C4-2B (cell line): ENCODE measurements at regions not wholly inside any gene's neighbourhood (a gene's known extent, or its start where the extent isn't known, plus 50 kb on each side); places are given as distances from the start of the nearest gene placed in this dataset.

Source experiments
- H3K27ac ChIP-seq: fragments of 450-650 bp; 2 replicates; pipeline ENCODE4 v1.5.1; 2017
- ZFX ChIP-seq: fragments of 450-650 bp; IDR thresholded peaks from 2 replicates; pipeline ENCODE4 v1.6.1; 2017
- TF ChIP-seq, protein P1 (sequence below): fragments of 450-650 bp; conservative IDR thresholded peaks from 2 replicates; pipeline ENCODE4 v1.5.1; 2017; ENCODE audit warnings: mild to moderate bottlenecking

- TF ChIP-seq ZFX: no peak
- TF ChIP-seq, protein P1, sequence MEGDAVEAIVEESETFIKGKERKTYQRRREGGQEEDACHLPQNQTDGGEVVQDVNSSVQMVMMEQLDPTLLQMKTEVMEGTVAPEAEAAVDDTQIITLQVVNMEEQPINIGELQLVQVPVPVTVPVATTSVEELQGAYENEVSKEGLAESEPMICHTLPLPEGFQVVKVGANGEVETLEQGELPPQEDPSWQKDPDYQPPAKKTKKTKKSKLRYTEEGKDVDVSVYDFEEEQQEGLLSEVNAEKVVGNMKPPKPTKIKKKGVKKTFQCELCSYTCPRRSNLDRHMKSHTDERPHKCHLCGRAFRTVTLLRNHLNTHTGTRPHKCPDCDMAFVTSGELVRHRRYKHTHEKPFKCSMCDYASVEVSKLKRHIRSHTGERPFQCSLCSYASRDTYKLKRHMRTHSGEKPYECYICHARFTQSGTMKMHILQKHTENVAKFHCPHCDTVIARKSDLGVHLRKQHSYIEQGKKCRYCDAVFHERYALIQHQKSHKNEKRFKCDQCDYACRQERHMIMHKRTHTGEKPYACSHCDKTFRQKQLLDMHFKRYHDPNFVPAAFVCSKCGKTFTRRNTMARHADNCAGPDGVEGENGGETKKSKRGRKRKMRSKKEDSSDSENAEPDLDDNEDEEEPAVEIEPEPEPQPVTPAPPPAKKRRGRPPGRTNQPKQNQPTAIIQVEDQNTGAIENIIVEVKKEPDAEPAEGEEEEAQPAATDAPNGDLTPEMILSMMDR: no peak
- no peak overlapping the region for H3K27ac ChIP-seq
These were observed 53.3 kb upstream of the NAP1L2 start for GRCh38 chrX:73267979-73268378.

DNA sequence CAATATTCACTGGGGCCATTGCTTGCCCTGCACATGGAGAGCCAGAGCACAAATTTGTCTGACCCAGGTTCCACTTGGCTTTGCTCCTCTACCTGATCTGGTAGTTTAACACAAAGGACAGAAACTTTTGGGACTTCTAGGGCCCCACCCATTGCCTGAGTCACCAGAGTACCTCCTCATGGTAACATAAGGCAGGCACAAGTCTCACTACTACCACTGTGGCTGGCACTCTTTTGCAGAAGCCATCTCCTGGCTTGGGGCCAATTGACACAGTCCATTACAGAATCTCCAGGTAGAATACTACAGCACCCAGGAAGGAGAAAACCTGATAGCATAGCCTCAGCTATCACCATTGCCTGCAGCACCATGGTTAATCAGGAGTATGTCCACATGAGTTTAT lies 52.6 kb upstream of the NAP1L2 start:
- no peak for TF ChIP-seq ZFX
- TF ChIP-seq, protein P1: no peak
- H3K27ac ChIP-seq: no peak overlapping the region

DNA sequence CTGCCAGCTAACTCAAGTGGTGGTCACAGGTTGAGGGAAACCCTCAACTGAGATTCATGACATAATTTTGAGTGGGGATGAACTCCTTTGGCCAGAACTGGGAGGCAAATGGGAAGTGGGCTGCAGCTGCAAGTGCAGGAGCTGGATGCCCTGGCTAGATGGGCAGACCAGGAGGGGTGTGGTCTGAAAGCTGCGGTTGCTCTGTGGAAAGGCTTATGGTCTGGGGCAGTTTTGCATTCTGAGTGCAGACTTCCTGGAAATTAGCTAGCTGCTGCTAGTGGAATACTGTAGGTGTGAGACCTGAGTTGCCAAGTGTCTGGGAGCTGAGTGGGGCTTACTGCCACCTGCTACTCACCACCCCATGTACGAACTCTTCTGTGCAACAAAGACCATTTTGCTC lies 52.1 kb upstream of the NAP1L2 start:
- TF ChIP-seq, protein P1: no peak
- no peak for TF ChIP-seq ZFX
- no peak overlapping the region for H3K27ac ChIP-seq
